ENCODE measurements at regions not wholly inside any gene's neighbourhood (a gene's known extent, or its start where the extent isn't known, plus 50 kb on each side); places are given as distances from the start of the nearest gene placed in this dataset.

GRCh38 chr5:42948961-42949347 is 91.2 kb downstream of the ANXA2R start:
- no peak for TF ChIP-seq POLR2A (IDR thresholded peaks at IDR 0.05)
- no peak for TF ChIP-seq CTCF (IDR thresholded peaks at IDR 0.05)

Measured in thyroid gland (tissue), 4 donors.